Activated T-cell treated with anti-CD3 and anti-CD28 coated beads for 1 hour (primary cell): ENCODE measurements at regions not wholly inside any gene's neighbourhood (a gene's known extent, or its start where the extent isn't known, plus 50 kb on each side); places are given as distances from the start of the nearest gene placed in this dataset.

Experiments used
- DNase-seq: peaks from one replicate; pipeline ENCODE4 v3.0.0-alpha.2; 2020; ENCODE audit warnings: low read depth

DNA sequence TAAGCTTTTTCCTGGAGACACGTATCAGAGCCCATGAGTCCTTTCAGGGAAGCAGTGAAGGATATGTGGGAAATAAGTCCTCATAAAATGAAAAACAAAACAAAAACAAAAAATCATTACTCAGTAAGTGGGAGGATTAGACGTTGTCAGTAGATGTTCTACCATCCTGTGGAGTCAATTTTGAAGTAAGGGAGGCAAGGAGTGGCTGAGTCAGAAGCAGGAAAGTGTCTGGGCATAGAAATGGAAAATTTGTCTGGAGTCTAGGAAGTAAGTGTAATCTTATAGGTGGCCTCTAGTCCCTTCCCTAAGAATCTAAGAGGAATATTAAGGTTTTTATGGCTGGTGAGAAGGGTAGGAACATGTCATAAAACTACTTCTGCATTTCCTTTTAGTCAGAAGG is 339.8 kb upstream of the SEMA6D start:
- no peak for DNase-seq

- no peak for DNase-seq
Observed at GRCh38 chr15:47378527-47378926, 338.8 kb upstream of the SEMA6D start.

DNA sequence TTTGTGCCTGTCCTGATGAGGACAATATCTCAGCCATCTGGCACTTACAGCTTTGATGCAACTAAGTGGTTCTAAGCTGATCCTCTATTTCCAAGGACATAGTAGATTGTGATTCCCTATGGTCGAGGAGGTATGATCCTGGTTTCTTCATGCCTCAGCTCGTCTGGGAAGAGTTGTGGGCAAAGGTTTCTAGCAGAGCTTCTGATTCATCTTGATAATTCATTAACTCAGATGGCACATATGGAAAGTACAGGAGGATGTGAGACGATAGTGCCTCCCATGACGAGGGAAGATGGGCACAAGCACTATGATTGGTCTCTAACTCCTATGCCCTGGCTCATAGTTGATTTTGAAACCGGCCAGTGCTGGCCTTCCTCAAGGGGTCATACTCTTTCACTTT is 334.2 kb upstream of the SEMA6D start:
- DNase-seq, result no peak

DNA sequence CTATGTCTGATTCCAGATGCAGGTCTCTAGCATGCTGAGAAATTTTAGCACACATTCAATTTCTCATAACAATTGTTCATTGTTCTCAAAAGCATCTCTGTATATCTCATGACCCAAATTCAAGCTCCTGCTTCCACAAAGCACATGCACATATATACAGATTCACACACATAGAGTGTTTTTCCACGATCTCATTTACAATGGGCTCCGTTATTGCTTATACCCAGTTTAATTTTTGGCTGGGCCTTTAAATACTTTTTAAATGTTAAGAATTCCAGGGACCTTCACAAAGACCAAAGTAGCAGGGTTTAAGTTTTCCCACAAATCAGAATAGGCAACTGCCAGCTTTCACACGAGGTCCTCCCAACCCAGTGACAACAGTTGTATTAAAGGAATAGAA is 333.5 kb upstream of the SEMA6D start:
- no peak for DNase-seq

DNA sequence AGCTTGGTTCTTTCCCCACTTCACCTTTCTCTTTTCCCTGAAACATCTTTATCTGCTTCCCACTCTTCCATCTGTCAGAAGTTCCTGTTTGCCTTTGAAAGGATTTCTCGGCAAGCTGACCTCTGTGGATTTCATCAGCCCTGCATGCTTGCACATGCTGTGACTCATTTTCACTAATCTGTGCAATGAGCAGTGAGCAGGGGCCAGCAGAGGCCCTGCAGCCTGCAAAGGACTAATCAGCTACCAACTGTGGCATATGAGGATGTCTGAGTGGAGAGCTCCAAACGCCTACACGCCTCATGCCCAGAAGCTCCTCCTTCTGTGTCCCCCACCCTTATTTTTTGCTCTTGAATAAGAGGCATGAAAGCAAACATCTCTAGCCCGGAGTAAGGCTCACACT is 333.0 kb upstream of the SEMA6D start:
- no peak for DNase-seq

- DNase-seq, result no peak
Observed at GRCh38 chr15:47384776-47385175, 332.5 kb upstream of the SEMA6D start.

DNA sequence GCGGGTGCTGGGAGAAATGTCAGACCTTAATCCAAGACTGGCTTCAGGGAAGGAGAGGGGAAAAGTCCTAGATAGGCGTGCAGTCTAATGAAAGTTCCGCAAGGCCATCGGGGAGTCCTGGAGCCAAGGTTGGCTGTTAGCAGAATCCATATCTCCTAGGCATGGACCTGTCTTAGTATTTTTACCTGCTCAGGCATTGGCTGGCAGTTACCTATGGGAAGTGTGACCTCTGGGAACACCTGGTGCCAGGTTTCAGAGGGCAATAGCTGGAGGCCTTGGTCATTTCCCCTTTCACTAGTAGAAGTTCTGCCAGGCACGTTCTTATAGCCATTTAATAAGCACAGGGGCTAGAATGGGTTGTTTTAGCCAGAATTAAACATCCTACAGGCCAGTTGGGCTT is 330.8 kb upstream of the SEMA6D start:
- DNase-seq, result no peak

DNA sequence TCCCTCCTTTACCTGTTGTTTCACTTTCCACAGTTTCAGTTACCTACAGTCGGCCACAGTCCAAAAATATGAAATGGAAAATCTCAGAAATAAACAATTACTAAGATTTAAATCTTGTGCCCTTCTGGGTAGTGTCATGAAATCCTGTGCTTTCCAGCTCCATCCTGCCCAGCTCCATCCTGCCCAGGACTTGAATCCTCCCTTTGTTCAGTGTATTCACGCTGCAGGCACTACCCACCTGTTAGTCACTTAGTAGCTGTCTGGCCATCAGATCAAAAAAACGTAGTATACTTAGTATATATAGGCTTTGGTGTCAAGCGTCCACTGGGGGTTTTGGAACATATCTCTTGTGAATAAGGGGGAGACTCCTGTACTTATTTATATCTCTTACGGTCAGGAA is 329.0 kb upstream of the SEMA6D start:
- no peak for DNase-seq

- no peak for DNase-seq
Observed at GRCh38 chr15:47390208-47390765, 327.0 kb upstream of the SEMA6D start.

DNA sequence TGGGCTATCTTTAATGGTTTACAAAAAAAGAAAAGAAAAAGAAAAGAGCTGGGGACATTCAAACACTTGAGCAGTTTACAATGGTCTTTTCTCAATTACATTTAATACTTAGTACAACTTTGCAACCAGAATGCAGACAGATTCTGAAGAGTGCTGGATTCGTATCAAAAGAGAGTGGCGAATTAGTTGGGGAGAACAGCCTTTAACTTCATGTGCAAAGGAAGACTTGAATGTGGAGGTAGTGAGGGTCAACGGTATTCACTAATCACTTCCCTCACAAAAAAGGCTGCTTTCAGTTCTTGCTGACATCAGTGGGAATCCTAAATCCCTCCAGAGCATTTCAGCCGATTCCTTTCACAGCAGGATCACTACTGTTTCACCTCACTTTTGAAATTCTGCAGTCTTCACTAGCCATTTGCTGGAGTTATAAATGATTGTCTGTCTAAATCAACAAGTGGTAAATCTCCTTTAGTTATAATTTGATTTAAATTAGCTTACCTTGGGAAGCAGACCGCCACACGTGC is 323.0 kb upstream of the SEMA6D start:
- DNase-seq, result no peak

GRCh38 chr15:47395076-47395475 is 322.2 kb upstream of the SEMA6D start:
- no peak for DNase-seq

- DNase-seq, result no peak
Observed at GRCh38 chr15:47397655-47398054, 319.6 kb upstream of the SEMA6D start.

GRCh38 chr15:47398132-47398531 is 319.2 kb upstream of the SEMA6D start:
- DNase-seq, result no peak

GRCh38 chr15:47398594-47398993 is 318.7 kb upstream of the SEMA6D start:
- DNase-seq, result no peak

- DNase-seq, result no peak
Observed at GRCh38 chr15:47399100-47399499, 318.2 kb upstream of the SEMA6D start.

GRCh38 chr15:47400603-47401002 is 316.7 kb upstream of the SEMA6D start:
- no peak for DNase-seq

DNA sequence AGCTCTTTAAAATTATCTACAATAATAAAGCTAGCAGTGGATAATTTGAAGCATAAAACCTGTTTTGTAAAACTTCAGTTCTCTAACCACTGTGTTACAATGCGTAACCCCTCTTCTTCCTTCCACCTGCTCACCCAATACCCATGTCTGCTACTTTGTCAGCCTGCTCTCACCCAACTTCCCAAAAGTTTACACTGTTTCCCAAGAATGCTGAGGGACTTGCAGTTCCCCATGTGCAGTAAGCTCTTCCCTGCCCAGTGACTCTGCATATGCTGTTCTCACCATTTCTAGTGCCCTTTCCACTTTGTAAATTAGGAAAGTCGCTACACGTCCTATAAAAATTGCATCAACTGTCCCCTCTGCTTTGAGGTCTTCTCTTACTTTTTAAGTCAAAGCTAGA is 315.9 kb upstream of the SEMA6D start:
- no peak for DNase-seq

DNA sequence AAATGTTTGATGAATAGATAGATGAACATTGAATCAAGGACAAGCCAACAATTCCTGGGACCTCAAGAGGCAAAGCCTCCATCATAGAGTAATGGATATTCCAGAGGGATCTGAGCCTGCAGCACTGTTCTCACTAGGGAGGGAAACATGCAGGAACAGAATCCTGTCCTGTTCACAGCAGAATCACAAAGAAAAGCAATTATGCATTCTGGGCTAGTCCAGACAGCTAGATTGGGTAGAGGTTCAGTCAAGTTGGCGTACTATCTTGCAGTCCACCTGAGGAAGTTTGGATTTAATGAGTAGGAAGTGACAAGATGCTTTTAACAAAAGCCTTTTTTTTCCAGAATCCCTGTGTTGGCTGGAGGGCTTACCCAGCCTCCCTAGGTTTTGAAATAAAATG is 314.5 kb upstream of the SEMA6D start:
- no peak for DNase-seq

DNA sequence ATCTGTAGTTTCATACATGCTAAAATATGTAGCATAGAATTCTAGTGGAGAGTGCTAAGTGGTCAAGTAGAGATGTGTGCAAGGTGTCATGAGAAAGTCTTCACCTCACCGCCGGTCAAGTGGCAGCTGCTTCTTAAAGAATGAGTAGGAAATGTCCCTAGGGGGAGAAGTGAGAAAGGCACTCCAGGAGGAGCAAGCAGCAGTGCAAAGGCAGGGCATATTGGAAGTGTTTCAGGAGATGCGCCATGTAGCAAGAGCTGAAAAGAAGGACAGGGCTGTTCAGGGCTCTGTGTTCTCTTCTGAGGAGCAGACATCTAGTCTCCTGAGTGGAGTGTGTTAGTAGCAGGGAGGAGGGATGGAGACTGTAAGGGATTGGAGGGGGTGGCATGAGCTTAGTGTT is 312.4 kb upstream of the SEMA6D start:
- no peak for DNase-seq

GRCh38 chr15:47405365-47406162 is 311.7 kb upstream of the SEMA6D start:
- DNase-seq, result no peak

GRCh38 chr15:47407692-47408091 is 309.6 kb upstream of the SEMA6D start:
- DNase-seq, result no peak

DNA sequence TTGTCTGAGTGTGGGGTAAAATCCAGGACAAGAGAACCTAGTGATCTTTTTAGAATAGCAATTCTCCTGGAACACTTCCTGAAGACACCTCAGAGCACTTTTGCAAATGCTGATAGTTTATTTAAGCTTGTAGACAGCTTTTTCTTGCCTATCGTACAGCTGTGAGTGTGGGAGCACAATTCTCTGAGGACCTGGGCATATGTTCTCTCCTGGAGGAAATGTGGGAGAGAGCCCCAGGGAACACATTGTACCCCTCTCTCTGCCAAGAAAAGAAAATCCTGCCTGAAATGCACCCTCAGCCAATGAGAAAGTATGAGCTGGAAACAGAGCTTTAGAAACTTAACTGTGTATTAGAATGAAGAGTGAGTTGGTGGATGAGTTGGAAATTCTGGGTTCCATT is 308.3 kb upstream of the SEMA6D start:
- DNase-seq, result no peak

- DNase-seq, result no peak
Observed at GRCh38 chr15:47409600-47409999, 307.7 kb upstream of the SEMA6D start.

DNA sequence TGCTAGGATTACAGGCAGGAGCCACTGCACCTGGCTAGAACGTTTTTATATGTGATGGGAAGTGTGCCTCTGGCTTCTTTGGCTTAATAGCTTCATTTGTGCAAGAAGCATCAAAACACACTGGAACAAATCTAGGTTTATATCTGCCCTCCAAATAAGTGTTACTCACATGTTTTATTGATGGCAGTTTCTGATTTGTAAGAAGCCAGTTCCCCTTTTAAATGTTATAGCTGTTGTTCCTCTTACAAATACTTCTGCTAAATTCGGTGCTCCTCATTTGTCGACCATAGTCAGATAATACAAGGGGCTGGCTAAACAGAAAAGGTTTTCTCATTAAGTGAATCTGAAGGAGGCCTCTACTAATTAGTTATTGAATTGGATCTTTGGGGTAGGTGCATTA is 307.1 kb upstream of the SEMA6D start:
- DNase-seq, result no peak
